Immature natural killer cell (primary cell): ENCODE measurements at regions not wholly inside any gene's neighbourhood (a gene's known extent, or its start where the extent isn't known, plus 50 kb on each side); places are given as distances from the start of the nearest gene placed in this dataset.
"Not testable (repeated sequence)": the region's sequence is repeated elsewhere in the genome, so short reads cannot be mapped to it uniquely, and the experiment has no call there.

Source experiments
- DNase-seq, 3 donors: peaks; one replicate each; pipeline ENCODE4 v3.0.0; 2022; ENCODE audit warnings: mixed read lengths in 1 of 3
- H3K27ac Mint-ChIP-seq, 6 donors: one replicate each; pipeline ENCODE4 v1.8.0; 2020; ENCODE audit warnings: mixed read lengths in 6 of 6, mild to moderate bottlenecking in 5 of 6, inconsistent platforms in 4 of 6, moderate library complexity in 3 of 6
- H3K27me3 Mint-ChIP-seq, 3 donors: one replicate each; pipeline ENCODE4 v1.8.0; 2020 to 2021; ENCODE audit warnings: low read depth in 3 of 3, mild to moderate bottlenecking in 3 of 3, mixed read lengths in 3 of 3, moderate library complexity in 3 of 3, inconsistent platforms in 1 of 3
- H3K36me3 Mint-ChIP-seq, 3 donors: one replicate each; pipeline ENCODE4 v1.8.0; 2020; ENCODE audit warnings: mixed read lengths in 3 of 3, inconsistent platforms in 2 of 3, mild to moderate bottlenecking in 2 of 3
- H3K4me1 Mint-ChIP-seq, 2 donors: one replicate each; pipeline ENCODE4 v1.8.0; 2020; ENCODE audit warnings: inconsistent platforms in 2 of 2, mild to moderate bottlenecking in 2 of 2, mixed read lengths in 2 of 2, moderate library complexity in 1 of 2
- H3K4me3 Mint-ChIP-seq, 5 donors: one replicate each; pipeline ENCODE4 v1.8.0; 2020; ENCODE audit warnings: mild to moderate bottlenecking in 5 of 5, mixed read lengths in 5 of 5, inconsistent platforms in 3 of 5, moderate library complexity in 3 of 5
- H3K9me3 Mint-ChIP-seq, 6 donors: one replicate each; pipeline ENCODE4 v1.8.0; 2020; ENCODE audit warnings: mild to moderate bottlenecking in 6 of 6, mixed read lengths in 6 of 6, inconsistent platforms in 4 of 6, moderate library complexity in 3 of 6

GRCh38 chr6:144510859-144511258 lies 225.7 kb downstream of the UTRN start:
- Mint-ChIP-seq H3K27ac (no peak overlapping the region), H3K36me3 (peaks cover 11 to 36% (median 29%) of the 10 kb centered on the region in 3 donors), H3K4me3 (no peak overlapping the region), H3K4me1 (peaks cover 29 to 49% of the 10 kb centered on the region in 2 donors), H3K9me3 (peaks cover 0 to 4% (median 2%) of the 10 kb centered on the region in 6 donors), H3K27me3 (peaks cover 0 to 5% (median 4%) of the 10 kb centered on the region in 3 donors)
- no peak for DNase-seq

GRCh38 chr6:144515761-144516160 lies 230.6 kb downstream of the UTRN start:
- Mint-ChIP-seq H3K27ac (peak overlapping the region in 3 of 6 donors; percentile 16 to 34 (median 19)), H3K4me1 (peaks cover 0 to 12% of the 10 kb centered on the region in 2 donors), H3K27me3 (peaks cover 0 to 1% (median 0%) of the 10 kb centered on the region in 3 donors), H3K4me3 (no peak overlapping the region), H3K9me3 (no peaks in the 10 kb centered on the region), H3K36me3 (peaks cover 18 to 37% (median 37%) of the 10 kb centered on the region in 3 donors)
- DNase-seq: no peak

- Mint-ChIP-seq H3K4me1 (peaks cover 1 to 16% of the 10 kb centered on the region in 2 donors), H3K4me3 (no peak overlapping the region), H3K36me3 (peaks cover 9 to 49% (median 37%) of the 10 kb centered on the region in 3 donors), H3K9me3 (no peaks in the 10 kb centered on the region), H3K27me3 (peaks cover 0 to 2% (median 0%) of the 10 kb centered on the region in 3 donors), H3K27ac (no peak overlapping the region)
- DNase-seq: no peak
These were observed 234.3 kb downstream of the UTRN start for GRCh38 chr6:144519426-144519825.

- peaks cover 18 to 72% (median 41%) of the 10 kb centered on the region in 3 donors for H3K36me3 Mint-ChIP-seq
- peaks cover 0 to 6% (median 6%) of the 10 kb centered on the region in 3 donors for H3K27me3 Mint-ChIP-seq
- DNase-seq: no peak
- peaks cover 31 to 58% of the 10 kb centered on the region in 2 donors for H3K4me1 Mint-ChIP-seq
- no peaks in the 10 kb centered on the region for H3K9me3 Mint-ChIP-seq
- H3K4me3 Mint-ChIP-seq: no peak overlapping the region
- H3K27ac Mint-ChIP-seq: peak overlapping the region; percentile 1 to 56 (median 46)
These were observed 243.7 kb downstream of the UTRN start for GRCh38 chr6:144528743-144529425.

- Mint-ChIP-seq H3K4me3 (no peak overlapping the region), H3K36me3 (peaks cover 25 to 72% (median 47%) of the 10 kb centered on the region in 3 donors), H3K27ac (peak overlapping the region in 2 of 6 donors; percentile 38 to 44), H3K9me3 (no peaks in the 10 kb centered on the region), H3K27me3 (peaks cover 0 to 10% (median 6%) of the 10 kb centered on the region in 3 donors), H3K4me1 (peaks cover 25 to 56% of the 10 kb centered on the region in 2 donors)
- DNase-seq: no peak
These were observed 245.0 kb downstream of the UTRN start for GRCh38 chr6:144530118-144530517.

- Mint-ChIP-seq H3K27ac (peak overlapping the region in 3 of 6 donors; percentile 39 to 75 (median 61)), H3K36me3 (peaks cover 17 to 64% (median 37%) of the 10 kb centered on the region in 3 donors), H3K27me3 (peaks cover 0 to 12% (median 5%) of the 10 kb centered on the region in 3 donors), H3K4me1 (peaks cover 11 to 36% of the 10 kb centered on the region in 2 donors)
- H3K4me3 Mint-ChIP-seq, DNase-seq, H3K9me3 Mint-ChIP-seq: not testable (repeated sequence)
These were observed 247.1 kb downstream of the UTRN start for GRCh38 chr6:144532238-144532637.

- Mint-ChIP-seq H3K27me3 (peaks cover 0 to 8% (median 3%) of the 10 kb centered on the region in 3 donors), H3K27ac (peak overlapping the region in 3 of 6 donors; percentile 45 to 66 (median 60)), H3K4me3 (no peak overlapping the region), H3K36me3 (peaks cover 17 to 55% (median 30%) of the 10 kb centered on the region in 3 donors), H3K4me1 (peaks cover 2 to 21% of the 10 kb centered on the region in 2 donors), H3K9me3 (no peaks in the 10 kb centered on the region)
- DNase-seq: no peak
These were observed 249.0 kb downstream of the UTRN start for GRCh38 chr6:144534180-144534579.

GRCh38 chr6:144535630-144536029 lies 250.5 kb downstream of the UTRN start:
- peak overlapping the region in 2 of 6 donors; percentile 25 to 38 for H3K27ac Mint-ChIP-seq

GRCh38 chr6:144536079-144536478 lies 250.9 kb downstream of the UTRN start:
- Mint-ChIP-seq H3K9me3 (no peaks in the 10 kb centered on the region), H3K4me1 (peaks cover 0 to 7% of the 10 kb centered on the region in 2 donors), H3K27ac (no peak overlapping the region), H3K36me3 (peaks cover 15 to 51% (median 32%) of the 10 kb centered on the region in 3 donors), H3K27me3 (peaks cover 0 to 6% (median 2%) of the 10 kb centered on the region in 3 donors), H3K4me3 (no peak overlapping the region)
- no peak for DNase-seq

More at GRCh38 chr6:144535630-144536029, 250.5 kb downstream of the UTRN start:
- no peak for DNase-seq
- Mint-ChIP-seq H3K36me3 (peaks cover 20 to 51% (median 29%) of the 10 kb centered on the region in 3 donors), H3K4me1 (peaks cover 0 to 9% of the 10 kb centered on the region in 2 donors), H3K4me3 (no peak overlapping the region), H3K27me3 (peaks cover 0 to 6% (median 2%) of the 10 kb centered on the region in 3 donors), H3K9me3 (no peaks in the 10 kb centered on the region)

GRCh38 chr6:144543006-144543871 lies 258.1 kb downstream of the UTRN start:
- peaks cover 2 to 31% of the 10 kb centered on the region in 2 donors for H3K4me1 Mint-ChIP-seq
- peaks cover 26 to 68% (median 41%) of the 10 kb centered on the region in 3 donors for H3K36me3 Mint-ChIP-seq
- DNase-seq: no peak
- peak overlapping the region in 1 of 5 donors; percentile 22 for H3K4me3 Mint-ChIP-seq
- H3K27ac Mint-ChIP-seq: peak overlapping the region; percentile 37 to 83 (median 66)
- peaks cover 0 to 14% (median 8%) of the 10 kb centered on the region in 3 donors for H3K27me3 Mint-ChIP-seq
- H3K9me3 Mint-ChIP-seq: no peaks in the 10 kb centered on the region

- no peak overlapping the region for H3K4me3 Mint-ChIP-seq
- H3K4me1 Mint-ChIP-seq: peaks cover 2 to 31% of the 10 kb centered on the region in 2 donors
- no peaks in the 10 kb centered on the region for H3K9me3 Mint-ChIP-seq
- peak overlapping the region in 4 of 6 donors; percentile 21 to 60 (median 34) for H3K27ac Mint-ChIP-seq
- H3K27me3 Mint-ChIP-seq: peaks cover 0 to 14% (median 8%) of the 10 kb centered on the region in 3 donors
- H3K36me3 Mint-ChIP-seq: peaks cover 31 to 68% (median 49%) of the 10 kb centered on the region in 3 donors
- DNase-seq: no peak
These were observed 259.2 kb downstream of the UTRN start for GRCh38 chr6:144544266-144544830.

GRCh38 chr6:144546807-144547206 lies 261.7 kb downstream of the UTRN start:
- Mint-ChIP-seq H3K9me3 (no peaks in the 10 kb centered on the region), H3K4me3 (no peak overlapping the region), H3K27me3 (peaks cover 0 to 11% (median 10%) of the 10 kb centered on the region in 3 donors), H3K27ac (peak overlapping the region in 5 of 6 donors; percentile 33 to 68 (median 51)), H3K36me3 (peaks cover 37 to 67% (median 56%) of the 10 kb centered on the region in 3 donors), H3K4me1 (peaks cover 2 to 29% of the 10 kb centered on the region in 2 donors)
- DNase-seq: no peak

- peaks cover 2 to 23% of the 10 kb centered on the region in 2 donors for H3K4me1 Mint-ChIP-seq
- no peak overlapping the region for H3K4me3 Mint-ChIP-seq
- no peak for DNase-seq
- no peaks in the 10 kb centered on the region for H3K9me3 Mint-ChIP-seq
- H3K36me3 Mint-ChIP-seq: peaks cover 37 to 67% (median 56%) of the 10 kb centered on the region in 3 donors
- peaks cover 0 to 9% (median 9%) of the 10 kb centered on the region in 3 donors for H3K27me3 Mint-ChIP-seq
- peak overlapping the region in 3 of 6 donors; percentile 54 to 79 (median 60) for H3K27ac Mint-ChIP-seq
These were observed 262.3 kb downstream of the UTRN start for GRCh38 chr6:144547409-144547808.
